Kidney tubule cell (primary cell): ENCODE measurements at regions not wholly inside any gene's neighbourhood (a gene's known extent, or its start where the extent isn't known, plus 50 kb on each side); places are given as distances from the start of the nearest gene placed in this dataset.
A peak's percentile ranks its signal among the peaks of the same experiment; 100 is the strongest.

ENCODE experiments used
- DNase-seq: peaks from one replicate; pipeline ENCODE4 v3.0.0-alpha.2; 2018; ENCODE audit warnings: low spot score

DNA sequence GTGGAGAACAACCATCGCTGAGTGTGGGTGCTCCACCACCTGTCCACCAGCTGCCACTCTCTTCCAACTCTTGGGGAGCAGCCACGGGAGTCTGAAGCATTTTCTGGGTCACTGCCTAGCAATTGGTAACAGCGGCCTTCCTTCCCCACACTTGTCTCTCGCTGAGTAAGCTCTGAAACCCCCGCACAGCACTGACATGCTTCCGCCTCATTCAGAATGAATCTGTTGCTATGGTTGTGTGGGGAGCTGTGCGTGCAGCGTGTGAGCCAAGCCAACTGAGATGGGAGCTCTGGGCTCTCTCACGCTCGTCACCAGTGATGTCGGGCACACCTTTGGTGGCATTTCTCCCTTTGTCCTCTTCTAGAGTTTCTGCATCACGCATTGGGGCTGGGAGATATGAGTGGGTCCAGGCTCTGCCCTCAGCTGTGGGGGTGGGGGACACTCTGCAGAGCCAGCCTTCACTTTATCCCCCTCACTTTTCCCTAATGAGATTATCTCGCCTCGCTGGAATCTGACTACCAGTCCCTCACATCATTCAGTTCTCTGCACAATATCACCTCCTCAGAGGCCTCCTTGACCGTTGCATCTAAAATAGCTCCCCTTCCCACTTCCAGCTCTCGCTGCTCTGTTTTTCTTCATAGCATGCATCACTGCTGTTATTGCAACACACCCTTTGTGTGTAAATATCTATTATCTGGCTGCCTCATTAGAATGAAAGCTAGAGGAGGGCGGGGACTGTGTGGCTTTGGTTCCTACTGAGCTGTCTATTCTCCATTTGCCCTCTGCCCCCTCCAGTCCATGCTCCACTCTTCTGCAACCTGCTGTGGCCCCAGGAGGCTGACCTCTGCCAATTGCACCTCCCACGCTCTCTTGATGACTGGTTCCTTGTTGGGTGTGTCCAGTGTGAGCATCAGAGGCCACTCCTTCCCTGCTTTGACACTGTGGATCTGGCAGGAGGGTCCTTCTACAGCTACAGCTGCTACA is 569.9 kb upstream of the CADM1 start:
- DNase-seq = peak; percentile 58

GRCh38 chr11:116072601-116073410 is 568.6 kb upstream of the CADM1 start:
- no peak for DNase-seq

DNA sequence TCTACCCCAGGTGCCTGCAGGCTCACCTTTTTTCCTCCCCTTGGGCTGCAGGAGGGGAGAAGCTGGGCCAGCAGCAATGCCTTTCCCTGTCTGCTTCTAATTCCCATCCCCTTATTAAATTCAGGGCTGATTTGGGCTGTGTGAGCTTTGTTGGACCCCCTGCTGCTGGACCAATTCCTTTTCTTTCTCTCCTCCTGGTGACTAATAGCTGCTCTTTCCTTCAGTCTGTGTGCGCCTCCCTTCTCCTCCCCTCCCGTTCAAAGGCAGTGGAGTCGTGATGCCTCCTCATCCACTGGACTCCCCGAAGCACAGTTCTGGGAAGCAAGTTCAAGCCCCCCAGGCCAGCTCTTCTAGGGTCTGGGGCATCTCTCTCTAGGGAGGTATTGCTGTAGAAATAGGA is 567.9 kb upstream of the CADM1 start:
- DNase-seq = no peak

DNA sequence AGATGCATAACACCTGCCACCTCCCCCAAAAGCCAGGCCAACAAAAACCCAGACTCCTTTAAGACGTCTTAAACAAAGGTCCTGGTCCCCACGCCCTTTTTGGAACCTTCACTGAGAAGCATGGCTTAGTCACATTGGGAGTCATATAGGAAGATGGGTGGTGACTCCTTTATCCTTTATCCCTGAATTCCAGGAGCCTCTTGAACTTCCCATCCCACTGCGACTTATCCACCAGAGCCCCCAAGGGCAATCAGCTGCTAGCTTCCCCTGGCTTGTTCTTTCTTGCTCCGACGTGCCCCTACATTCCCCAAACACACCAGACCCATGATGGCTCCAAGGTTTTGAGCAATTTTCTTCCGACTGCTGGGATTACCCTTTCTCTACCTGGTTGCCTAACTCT is 567.0 kb upstream of the CADM1 start:
- no peak for DNase-seq

GRCh38 chr11:116070520-116070919 is 566.3 kb upstream of the CADM1 start:
- DNase-seq = no peak

DNA sequence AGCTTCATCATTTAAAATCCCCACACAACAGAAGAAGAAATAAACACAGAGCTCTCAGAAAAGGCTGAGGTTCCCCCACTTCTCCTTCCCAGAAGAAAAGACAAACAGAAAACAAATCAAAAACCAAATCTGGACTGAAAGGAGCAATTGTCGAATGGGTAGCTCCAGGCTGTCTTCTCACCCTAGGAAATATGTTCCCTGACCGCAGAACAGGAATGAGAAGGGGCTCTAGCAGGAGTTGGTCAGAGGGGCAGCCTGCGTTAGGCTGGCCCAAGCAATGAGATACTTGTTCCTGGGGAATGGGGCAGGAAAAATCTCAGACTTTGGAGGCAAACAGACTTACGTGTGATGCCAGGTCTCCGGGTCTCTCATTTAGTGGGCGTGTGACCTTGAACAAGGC is 562.6 kb upstream of the CADM1 start:
- DNase-seq = no peak

DNA sequence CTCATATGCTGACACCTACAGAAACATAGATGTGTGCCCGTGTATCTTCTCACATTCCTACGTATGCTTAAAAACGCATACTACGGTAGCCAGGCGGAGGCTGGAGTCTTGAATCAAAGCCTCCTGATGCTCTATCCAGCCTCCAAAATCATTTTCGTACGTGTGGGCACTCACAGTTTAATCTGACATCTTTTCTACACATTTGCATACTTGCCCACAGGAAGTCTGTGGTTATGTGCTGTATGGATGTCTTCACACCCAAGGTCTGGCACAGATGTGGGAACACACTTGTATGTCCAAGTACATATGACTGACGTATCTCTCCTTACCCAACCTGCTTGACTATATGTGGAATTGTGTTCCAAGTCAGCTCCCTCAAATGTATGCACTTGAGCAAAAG is 561.8 kb upstream of the CADM1 start:
- no peak for DNase-seq

DNA sequence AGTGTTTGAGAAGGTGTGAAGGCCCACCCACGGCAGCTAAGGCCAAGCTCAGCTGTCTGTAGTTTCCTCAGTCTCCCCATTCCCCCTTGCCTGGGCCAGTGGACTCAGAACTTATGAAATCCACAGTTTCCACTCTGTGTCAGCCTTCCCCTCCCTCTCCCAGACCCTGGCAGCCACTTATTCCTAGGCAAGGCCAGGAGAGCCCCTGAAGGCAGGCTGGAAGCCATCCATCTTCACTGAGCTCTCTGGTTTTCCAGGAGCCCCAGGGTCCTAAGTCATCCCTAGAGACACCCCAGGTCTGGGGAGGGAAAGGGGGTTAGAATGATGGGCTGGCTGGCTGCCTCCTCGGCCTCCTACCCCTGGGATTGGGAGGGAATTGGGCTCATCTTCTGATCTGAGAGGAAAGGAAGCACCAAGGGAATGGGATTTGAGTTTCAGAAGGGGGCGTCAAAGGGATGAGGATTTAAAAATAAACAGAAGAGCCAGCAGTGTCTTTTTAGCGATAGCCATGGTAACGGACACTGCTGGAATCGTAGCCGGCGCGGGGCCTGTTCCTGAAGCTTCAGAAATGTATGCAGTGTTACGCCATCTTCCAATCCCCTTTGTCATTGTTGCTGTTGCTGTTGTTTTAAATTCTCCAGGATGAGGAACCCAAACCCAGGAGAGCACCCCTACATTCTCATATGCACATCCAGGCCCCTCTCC is 561.1 kb upstream of the CADM1 start:
- DNase-seq = no peak

GRCh38 chr11:116062490-116063171 is 558.4 kb upstream of the CADM1 start:
- peak; percentile 31 for DNase-seq

- DNase-seq = peak; percentile 21
Observed at GRCh38 chr11:116062129-116062489, 557.9 kb upstream of the CADM1 start.

- DNase-seq = no peak
Observed at GRCh38 chr11:116061322-116061721, 557.1 kb upstream of the CADM1 start.

GRCh38 chr11:116059919-116060318 is 555.7 kb upstream of the CADM1 start:
- DNase-seq = no peak

GRCh38 chr11:116057000-116057399 is 552.8 kb upstream of the CADM1 start:
- no peak for DNase-seq

- no peak for DNase-seq
Observed at GRCh38 chr11:116055064-116055463, 550.8 kb upstream of the CADM1 start.

GRCh38 chr11:116053548-116053919 is 549.3 kb upstream of the CADM1 start:
- no peak for DNase-seq

DNA sequence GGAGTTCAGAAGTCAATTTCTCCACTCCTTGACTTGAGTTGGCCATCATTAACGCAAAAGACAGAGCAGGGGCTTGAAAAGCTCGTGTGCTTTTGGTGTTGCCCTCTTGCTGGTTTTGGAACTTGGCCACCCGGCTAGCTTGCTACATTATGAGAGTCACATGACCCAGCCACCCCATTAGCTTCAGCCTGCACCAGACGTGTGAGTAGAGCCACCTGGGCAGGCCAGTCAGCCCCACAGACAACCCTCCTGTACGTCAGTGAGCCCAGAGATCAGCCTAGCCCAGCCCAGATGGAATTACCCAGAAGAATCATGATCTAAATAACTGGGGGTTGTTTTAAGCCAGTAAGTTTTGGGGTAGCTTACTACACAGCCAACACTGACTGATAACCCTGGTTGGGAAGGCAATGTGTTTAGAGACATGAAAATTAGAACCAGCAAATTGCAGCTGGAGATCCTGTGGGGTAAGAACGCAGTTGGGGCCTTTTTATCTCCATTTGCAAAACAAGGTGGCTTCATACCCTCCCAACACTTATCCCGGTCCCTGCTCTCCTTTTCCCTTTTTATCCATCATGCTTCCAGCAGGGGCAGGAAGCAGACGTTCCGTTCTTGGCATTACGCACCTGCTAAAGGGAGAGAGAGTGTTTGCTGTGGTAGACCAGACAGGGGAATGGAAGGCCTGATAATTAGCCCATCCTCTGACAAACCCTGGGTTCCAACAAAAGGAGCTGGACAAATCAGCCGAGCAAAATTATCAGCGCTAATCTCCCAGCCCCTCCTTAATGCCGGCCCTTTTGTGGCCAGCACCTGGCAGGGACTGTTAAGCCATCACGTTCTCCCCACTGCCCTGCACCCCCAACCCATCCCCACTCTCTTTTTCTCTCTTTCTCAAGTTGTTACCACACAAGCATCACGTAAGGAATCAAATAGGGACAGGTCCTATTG is 548.7 kb upstream of the CADM1 start:
- DNase-seq = no peak

DNA sequence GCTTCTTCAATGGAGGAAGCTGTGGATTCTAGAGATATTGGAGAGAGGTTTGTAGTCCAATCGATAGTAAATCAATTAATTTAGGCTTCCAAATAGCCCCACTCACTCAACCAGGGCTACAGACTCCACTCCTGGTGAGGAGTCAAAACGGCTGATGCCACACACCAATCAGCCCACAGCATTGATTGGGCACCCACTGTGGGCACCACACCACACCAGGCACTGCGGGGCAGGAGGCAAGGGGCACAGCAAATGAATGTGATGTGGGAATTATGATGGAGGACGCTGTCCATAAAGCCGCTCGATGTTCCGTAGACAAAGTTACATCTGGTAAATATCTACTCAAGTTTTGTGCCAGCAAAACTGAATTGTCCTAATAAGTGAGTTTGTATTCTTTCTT is 547.3 kb upstream of the CADM1 start:
- DNase-seq = no peak

DNA sequence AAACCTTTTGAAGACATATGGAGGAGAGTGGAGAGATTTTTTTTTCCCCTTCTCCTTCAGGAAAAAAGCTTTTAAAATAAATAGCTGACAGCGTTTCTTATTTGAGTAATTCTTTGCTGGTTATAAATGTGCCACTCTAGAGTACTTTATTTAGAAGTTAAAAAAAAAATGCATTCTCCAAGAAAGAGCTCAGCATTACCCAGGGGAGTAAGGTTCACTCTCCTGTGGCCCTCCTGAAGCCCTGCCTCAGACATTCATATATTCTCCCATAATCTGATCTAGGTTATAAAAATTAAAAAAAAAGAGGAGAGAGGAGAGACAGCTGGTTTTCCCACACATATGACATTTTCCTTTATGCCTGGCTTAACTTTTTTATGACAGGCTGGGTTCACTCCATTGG is 545.2 kb upstream of the CADM1 start:
- no peak for DNase-seq

GRCh38 chr11:116046127-116046526 is 541.9 kb upstream of the CADM1 start:
- DNase-seq = no peak

- DNase-seq = no peak
Observed at GRCh38 chr11:116044941-116045340, 540.7 kb upstream of the CADM1 start.

DNA sequence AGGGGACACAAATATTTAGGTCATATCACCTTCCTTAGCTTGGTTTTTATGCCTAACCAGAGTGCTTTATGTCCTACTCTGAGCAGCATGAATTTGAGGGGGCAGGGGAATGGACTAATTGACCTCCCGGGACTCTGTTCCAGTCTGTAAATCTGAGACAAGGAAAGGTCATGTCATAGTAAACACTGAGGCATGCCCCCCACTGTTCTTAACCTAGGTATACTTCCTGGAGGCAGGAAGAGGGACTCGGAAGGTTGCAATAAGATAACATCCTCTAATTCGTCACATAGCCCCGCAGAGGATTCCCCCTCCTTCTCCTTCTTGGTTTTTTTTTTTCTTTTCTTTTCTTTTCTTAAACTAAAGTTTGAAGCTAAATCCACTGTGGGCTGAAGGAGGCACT is 540.3 kb upstream of the CADM1 start:
- no peak for DNase-seq
